ENCODE measurements at regions not wholly inside any gene's neighbourhood (a gene's known extent, or its start where the extent isn't known, plus 50 kb on each side); places are given as distances from the start of the nearest gene placed in this dataset.

DNA sequence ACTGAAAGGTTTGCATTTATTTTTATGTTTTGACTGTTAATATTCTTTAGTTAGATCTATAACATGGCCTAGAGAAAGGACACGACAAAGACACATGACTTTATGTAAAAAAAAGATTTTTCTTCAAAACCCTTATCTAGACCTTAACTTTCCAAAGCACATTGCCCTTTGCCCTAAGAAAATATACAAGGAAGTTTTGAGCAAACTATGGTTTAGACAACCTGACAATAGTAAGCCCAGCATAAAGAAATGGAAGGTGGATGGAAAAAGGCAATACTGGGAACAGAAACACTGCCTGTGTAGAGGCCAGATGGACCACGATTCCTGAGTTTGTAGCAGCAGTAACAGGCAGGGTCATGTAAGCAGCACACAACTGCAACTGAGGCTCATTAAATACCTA, 724.0 kb downstream of the GALC start:
- TF ChIP-seq, protein P1, sequence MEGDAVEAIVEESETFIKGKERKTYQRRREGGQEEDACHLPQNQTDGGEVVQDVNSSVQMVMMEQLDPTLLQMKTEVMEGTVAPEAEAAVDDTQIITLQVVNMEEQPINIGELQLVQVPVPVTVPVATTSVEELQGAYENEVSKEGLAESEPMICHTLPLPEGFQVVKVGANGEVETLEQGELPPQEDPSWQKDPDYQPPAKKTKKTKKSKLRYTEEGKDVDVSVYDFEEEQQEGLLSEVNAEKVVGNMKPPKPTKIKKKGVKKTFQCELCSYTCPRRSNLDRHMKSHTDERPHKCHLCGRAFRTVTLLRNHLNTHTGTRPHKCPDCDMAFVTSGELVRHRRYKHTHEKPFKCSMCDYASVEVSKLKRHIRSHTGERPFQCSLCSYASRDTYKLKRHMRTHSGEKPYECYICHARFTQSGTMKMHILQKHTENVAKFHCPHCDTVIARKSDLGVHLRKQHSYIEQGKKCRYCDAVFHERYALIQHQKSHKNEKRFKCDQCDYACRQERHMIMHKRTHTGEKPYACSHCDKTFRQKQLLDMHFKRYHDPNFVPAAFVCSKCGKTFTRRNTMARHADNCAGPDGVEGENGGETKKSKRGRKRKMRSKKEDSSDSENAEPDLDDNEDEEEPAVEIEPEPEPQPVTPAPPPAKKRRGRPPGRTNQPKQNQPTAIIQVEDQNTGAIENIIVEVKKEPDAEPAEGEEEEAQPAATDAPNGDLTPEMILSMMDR (IDR thresholded peaks at IDR 0.05 in 2 of 3, conservative IDR thresholded peaks at IDR 0.05 in 1 of 3; ENCODE audit: control insufficient read depth in 2 of 3, extremely low read depth in 1 of 3, insufficient read depth in 1 of 3, low read depth in 3 of 3, low read length in 3 of 3), result no peak
- TF ChIP-seq HDAC6 (IDR thresholded peaks at IDR 0.05; ENCODE audit: unreplicated experiment) (no peak), ETV6 (conservative IDR thresholded peaks at IDR 0.05 in 1 of 2, IDR thresholded peaks at IDR 0.05 in 1 of 2; ENCODE audit: borderline replicate concordance in 1 of 2, low read depth in 1 of 2) (no peak)
